Panc1 (cell line): ENCODE measurements at regions not wholly inside any gene's neighbourhood (a gene's known extent, or its start where the extent isn't known, plus 50 kb on each side); places are given as distances from the start of the nearest gene placed in this dataset.

Source experiments
- CTCF ChIP-seq: fragments of 450-650 bp; IDR thresholded peaks from 2 replicates; pipeline ENCODE4 v1.5.1; 2017; ENCODE audit warnings: mild to moderate bottlenecking
- POLR2AphosphoS5 ChIP-seq: IDR thresholded peaks from 2 replicates; pipeline ENCODE4 v1.6.1; 2012; ENCODE audit warnings: mild to moderate bottlenecking, low read depth, low read length, moderate library complexity
- SIN3A ChIP-seq: IDR thresholded peaks from 2 replicates; pipeline ENCODE4 v1.6.1; 2012; ENCODE audit warnings: low read depth, mild to moderate bottlenecking, low read length, moderate library complexity, borderline replicate concordance; ENCODE audit not compliant: insufficient read depth
- TF ChIP-seq, protein P1 (sequence below), 2 experiments: IDR thresholded peaks; 2 replicates each; pipeline ENCODE4 v1.6.1; 2011 to 2012; ENCODE audit warnings: low read depth in 2 of 2, control low read depth in 1 of 2, low read length in 1 of 2, mild to moderate bottlenecking in 1 of 2, moderate library complexity in 1 of 2; ENCODE audit not compliant: insufficient read depth in 1 of 2

- TF ChIP-seq CTCF: no peak
- TF ChIP-seq POLR2AphosphoS5: no peak
- TF ChIP-seq, protein P1, sequence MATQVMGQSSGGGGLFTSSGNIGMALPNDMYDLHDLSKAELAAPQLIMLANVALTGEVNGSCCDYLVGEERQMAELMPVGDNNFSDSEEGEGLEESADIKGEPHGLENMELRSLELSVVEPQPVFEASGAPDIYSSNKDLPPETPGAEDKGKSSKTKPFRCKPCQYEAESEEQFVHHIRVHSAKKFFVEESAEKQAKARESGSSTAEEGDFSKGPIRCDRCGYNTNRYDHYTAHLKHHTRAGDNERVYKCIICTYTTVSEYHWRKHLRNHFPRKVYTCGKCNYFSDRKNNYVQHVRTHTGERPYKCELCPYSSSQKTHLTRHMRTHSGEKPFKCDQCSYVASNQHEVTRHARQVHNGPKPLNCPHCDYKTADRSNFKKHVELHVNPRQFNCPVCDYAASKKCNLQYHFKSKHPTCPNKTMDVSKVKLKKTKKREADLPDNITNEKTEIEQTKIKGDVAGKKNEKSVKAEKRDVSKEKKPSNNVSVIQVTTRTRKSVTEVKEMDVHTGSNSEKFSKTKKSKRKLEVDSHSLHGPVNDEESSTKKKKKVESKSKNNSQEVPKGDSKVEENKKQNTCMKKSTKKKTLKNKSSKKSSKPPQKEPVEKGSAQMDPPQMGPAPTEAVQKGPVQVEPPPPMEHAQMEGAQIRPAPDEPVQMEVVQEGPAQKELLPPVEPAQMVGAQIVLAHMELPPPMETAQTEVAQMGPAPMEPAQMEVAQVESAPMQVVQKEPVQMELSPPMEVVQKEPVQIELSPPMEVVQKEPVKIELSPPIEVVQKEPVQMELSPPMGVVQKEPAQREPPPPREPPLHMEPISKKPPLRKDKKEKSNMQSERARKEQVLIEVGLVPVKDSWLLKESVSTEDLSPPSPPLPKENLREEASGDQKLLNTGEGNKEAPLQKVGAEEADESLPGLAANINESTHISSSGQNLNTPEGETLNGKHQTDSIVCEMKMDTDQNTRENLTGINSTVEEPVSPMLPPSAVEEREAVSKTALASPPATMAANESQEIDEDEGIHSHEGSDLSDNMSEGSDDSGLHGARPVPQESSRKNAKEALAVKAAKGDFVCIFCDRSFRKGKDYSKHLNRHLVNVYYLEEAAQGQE (IDR thresholded peaks at IDR 0.05; ENCODE audit: insufficient read depth in 1 of 2, low read depth in 2 of 2, low read length in 1 of 2): no peak
- no peak for TF ChIP-seq SIN3A
Observed at GRCh38 chr3:82058809-82059208, 297.4 kb upstream of the GBE1 start.
